Keratinocyte (primary cell): ENCODE measurements at regions not wholly inside any gene's neighbourhood (a gene's known extent, or its start where the extent isn't known, plus 50 kb on each side); places are given as distances from the start of the nearest gene placed in this dataset.

Source experiments
- DNase-seq: peaks from one replicate; pipeline ENCODE4 v3.0.0-alpha.2; 2011; ENCODE audit warnings: low read depth, missing footprints, low spot score
- FAIRE-seq: peaks from 2 replicates; lab custom pipeline; 2011; peaks lifted over from hg19 to GRCh38; lab: Jason Lieb, UNC
- H2AFZ ChIP-seq: 2 replicates; pipeline ENCODE4 v1.6.0; 2012; ENCODE audit warnings: low read length, control low read depth, inconsistent platforms; ENCODE audit not compliant: control insufficient read depth
- H3K27ac ChIP-seq: 2 replicates; pipeline ENCODE4 v1.5.1; 2011; ENCODE audit warnings: low read length; ENCODE audit not compliant: control insufficient read depth, insufficient read depth
- H3K27me3 ChIP-seq: 3 replicates; pipeline ENCODE4 v1.6.0; 2011; ENCODE audit warnings: low read length; ENCODE audit not compliant: control insufficient read depth, insufficient read depth; ENCODE audit errors: extremely low read depth
- H3K36me3 ChIP-seq, 2 experiments: 2 replicates in 1 of 2; 3 replicates in 1 of 2; pipeline ENCODE4 v1.5.1; 2011; ENCODE audit warnings: low read length in 2 of 2, mild to moderate bottlenecking in 1 of 2; ENCODE audit not compliant: control insufficient read depth in 2 of 2, insufficient read depth in 2 of 2; ENCODE audit errors: extremely low read depth in 1 of 2
- H3K4me1 ChIP-seq: 3 replicates; pipeline ENCODE4 v1.5.1; 2011; ENCODE audit warnings: low read length; ENCODE audit not compliant: control insufficient read depth, insufficient read depth; ENCODE audit errors: extremely low read depth
- H3K4me2 ChIP-seq: 3 replicates; pipeline ENCODE4 v1.6.0; 2011; ENCODE audit warnings: low read depth, low read length; ENCODE audit not compliant: control insufficient read depth, insufficient read depth; ENCODE audit errors: extremely low read depth
- H3K4me3 ChIP-seq, 3 experiments: fragments of 200-600 bp in 1 of 3; sonication (generic) in 1 of 3; 2 replicates in 2 of 3; 3 replicates in 1 of 3; pipeline ENCODE4 v1.5.1; 2011 to 2016; ENCODE audit warnings: low read length in 3 of 3, mild to moderate bottlenecking in 3 of 3, control low read depth in 2 of 3, inconsistent platforms in 1 of 3, low read depth in 1 of 3, mixed read lengths in 1 of 3, mixed run types in 1 of 3, moderate library complexity in 1 of 3; ENCODE audit not compliant: control insufficient read depth in 2 of 3, insufficient read depth in 2 of 3; ENCODE audit errors: extremely low read depth in 1 of 3
- H3K79me2 ChIP-seq: 2 replicates; pipeline ENCODE4 v1.6.0; 2012; ENCODE audit warnings: low read length; ENCODE audit not compliant: control insufficient read depth, insufficient read depth
- H3K9ac ChIP-seq: 3 replicates; pipeline ENCODE4 v1.6.0; 2011; ENCODE audit warnings: low read length; ENCODE audit not compliant: control insufficient read depth, insufficient read depth; ENCODE audit errors: extremely low read depth
- H3K9me1 ChIP-seq: 3 replicates; pipeline ENCODE4 v1.6.0; 2011; ENCODE audit warnings: low read length; ENCODE audit not compliant: control insufficient read depth, insufficient read depth; ENCODE audit errors: extremely low read depth
- H3K9me3 ChIP-seq: 2 replicates; pipeline ENCODE4 v1.5.1; 2012; ENCODE audit warnings: low read depth, low read length; ENCODE audit not compliant: control insufficient read depth
- H4K20me1 ChIP-seq: 3 replicates; pipeline ENCODE4 v1.6.0; 2011; ENCODE audit warnings: low read length; ENCODE audit not compliant: control insufficient read depth, insufficient read depth; ENCODE audit errors: extremely low read depth
- EZH2 ChIP-seq: IDR thresholded peaks from one replicate; pipeline ENCODE4 v1.6.1; 2012; ENCODE audit warnings: inconsistent platforms, mild to moderate bottlenecking, low read length, moderate library complexity
- dilution Hi-C: fragments of 300-500 bp; cut with MboI; formaldehyde crosslinking; loops from one replicate; pipeline ENCODE4 v1.7.0; 2020; ENCODE audit warnings: low sequenced_read_pairs; ENCODE audit not compliant: extremely low pct_ligation_motif_present
- TF ChIP-seq, protein P1 (sequence below), 3 experiments: IDR thresholded peaks in 1 of 3; conservative IDR thresholded peaks in 1 of 3; optimal IDR thresholded peaks in 1 of 3; 2 replicates in 2 of 3; 3 replicates in 1 of 3; pipeline versions ENCODE3 to v1.5.1; 2011; ENCODE audit warnings: low read length in 3 of 3, mild to moderate bottlenecking in 3 of 3, moderate library complexity in 2 of 3, control low read depth in 1 of 3, inconsistent platforms in 1 of 3; ENCODE audit not compliant: insufficient read depth in 2 of 3; ENCODE audit errors: extremely low read depth in 1 of 3

DNA sequence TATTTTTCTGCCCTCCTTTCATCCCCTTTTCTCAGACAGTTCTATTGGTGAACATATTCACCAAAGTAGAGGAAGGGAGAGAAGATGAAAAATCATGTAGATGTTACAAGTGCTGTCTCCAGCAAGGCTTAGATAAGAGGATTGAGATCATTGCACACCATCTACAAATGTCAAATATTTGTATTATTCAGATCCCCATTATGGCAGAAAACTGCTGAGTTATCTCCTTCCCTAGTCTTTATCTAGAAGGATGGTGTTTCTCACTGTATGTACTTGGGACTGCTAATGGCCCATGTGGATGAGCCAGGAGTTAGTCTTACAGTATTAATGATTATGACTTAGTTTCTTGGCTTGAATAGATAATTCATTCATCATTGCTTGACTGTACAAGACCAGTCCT lies 147.2 kb upstream of the EEPD1 start:
- Histone ChIP-seq H3K9me1 (no peaks in the 10 kb centered on the region), H3K9me3 (no peaks in the 10 kb centered on the region), H3K9ac (no peak overlapping the region), H3K27me3 (no peaks in the 10 kb centered on the region), H3K79me2 (no peaks in the 10 kb centered on the region), H3K4me2 (no peak overlapping the region), H3K27ac (no peak overlapping the region), H3K4me3 (no peak overlapping the region), H4K20me1 (no peaks in the 10 kb centered on the region), H3K4me1 (no peaks in the 10 kb centered on the region), H2AFZ (no peak overlapping the region), H3K36me3 (no peaks in the 10 kb centered on the region)
- dilution Hi-C loops, result no loop called here
- no peak for FAIRE-seq
- DNase-seq, result no peak
- TF ChIP-seq, protein P1, sequence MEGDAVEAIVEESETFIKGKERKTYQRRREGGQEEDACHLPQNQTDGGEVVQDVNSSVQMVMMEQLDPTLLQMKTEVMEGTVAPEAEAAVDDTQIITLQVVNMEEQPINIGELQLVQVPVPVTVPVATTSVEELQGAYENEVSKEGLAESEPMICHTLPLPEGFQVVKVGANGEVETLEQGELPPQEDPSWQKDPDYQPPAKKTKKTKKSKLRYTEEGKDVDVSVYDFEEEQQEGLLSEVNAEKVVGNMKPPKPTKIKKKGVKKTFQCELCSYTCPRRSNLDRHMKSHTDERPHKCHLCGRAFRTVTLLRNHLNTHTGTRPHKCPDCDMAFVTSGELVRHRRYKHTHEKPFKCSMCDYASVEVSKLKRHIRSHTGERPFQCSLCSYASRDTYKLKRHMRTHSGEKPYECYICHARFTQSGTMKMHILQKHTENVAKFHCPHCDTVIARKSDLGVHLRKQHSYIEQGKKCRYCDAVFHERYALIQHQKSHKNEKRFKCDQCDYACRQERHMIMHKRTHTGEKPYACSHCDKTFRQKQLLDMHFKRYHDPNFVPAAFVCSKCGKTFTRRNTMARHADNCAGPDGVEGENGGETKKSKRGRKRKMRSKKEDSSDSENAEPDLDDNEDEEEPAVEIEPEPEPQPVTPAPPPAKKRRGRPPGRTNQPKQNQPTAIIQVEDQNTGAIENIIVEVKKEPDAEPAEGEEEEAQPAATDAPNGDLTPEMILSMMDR (optimal IDR thresholded peaks at IDR 0.05 in 1 of 3, IDR thresholded peaks at IDR 0.05 in 1 of 3, conservative IDR thresholded peaks at IDR 0.05 in 1 of 3; ENCODE audit: extremely low read depth in 1 of 3, insufficient read depth in 2 of 3, low read length in 3 of 3), result no peak
- no peak for TF ChIP-seq EZH2

DNA sequence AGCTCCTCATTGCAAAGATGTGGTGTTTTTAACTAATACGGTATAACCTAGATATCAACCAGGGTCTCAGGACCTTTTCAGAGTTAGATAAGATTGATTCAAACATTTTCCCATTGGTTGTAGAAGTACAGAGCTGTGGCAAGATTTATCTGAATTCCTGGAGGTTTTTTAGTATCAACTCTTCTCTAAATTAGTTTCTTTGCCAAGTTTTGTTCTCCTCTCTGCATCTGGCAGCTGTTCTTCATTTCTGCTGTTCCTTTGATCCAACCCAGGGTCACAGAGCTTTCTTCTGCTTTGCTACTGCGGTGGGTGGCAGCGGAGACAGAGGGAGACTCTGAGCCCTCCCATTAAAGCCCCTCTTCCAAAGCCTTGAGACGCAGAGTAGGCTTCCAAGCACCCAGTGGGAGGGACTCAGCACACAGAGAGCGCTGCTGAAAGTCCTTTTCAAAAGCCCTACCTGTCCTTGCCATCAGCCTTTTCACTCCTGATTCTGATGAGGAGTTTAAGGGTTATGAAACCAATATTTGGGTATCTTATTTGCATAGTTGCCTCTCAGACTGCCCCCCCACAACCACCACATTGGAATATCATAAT lies 146.3 kb upstream of the EEPD1 start:
- TF ChIP-seq, protein P1 (optimal IDR thresholded peaks at IDR 0.05 in 1 of 3, IDR thresholded peaks at IDR 0.05 in 1 of 3, conservative IDR thresholded peaks at IDR 0.05 in 1 of 3; ENCODE audit: extremely low read depth in 1 of 3, insufficient read depth in 2 of 3, low read length in 3 of 3), result no peak
- no peak for TF ChIP-seq EZH2
- no peaks in the 10 kb centered on the region for H3K9me3 ChIP-seq
- dilution Hi-C loops, result no loop called here

More for the DNA sequence above, 146.3 kb upstream of the EEPD1 start:
- H3K36me3 ChIP-seq, result no peaks in the 10 kb centered on the region
- no peak overlapping the region for H3K9ac ChIP-seq
- FAIRE-seq, result no peak
- DNase-seq, result no peak
- no peak overlapping the region for H3K4me3 ChIP-seq
- H2AFZ ChIP-seq, result no peak overlapping the region
- H3K27me3 ChIP-seq, result no peaks in the 10 kb centered on the region
- no peaks in the 10 kb centered on the region for H4K20me1 ChIP-seq
- no peaks in the 10 kb centered on the region for H3K9me1 ChIP-seq
- H3K4me1 ChIP-seq, result no peaks in the 10 kb centered on the region
- H3K79me2 ChIP-seq, result no peaks in the 10 kb centered on the region
- H3K4me2 ChIP-seq, result no peak overlapping the region
- no peak overlapping the region for H3K27ac ChIP-seq
